COLO668 (cell line): ENCODE measurements at regions not wholly inside any gene's neighbourhood (a gene's known extent, or its start where the extent isn't known, plus 50 kb on each side); places are given as distances from the start of the nearest gene placed in this dataset.

Experiments used
- DNase-seq: peaks from one replicate; lab custom pipeline; 2025; ENCODE audit not compliant: unreplicated experiment; lab: John Stamatoyannopoulos, UW

DNA sequence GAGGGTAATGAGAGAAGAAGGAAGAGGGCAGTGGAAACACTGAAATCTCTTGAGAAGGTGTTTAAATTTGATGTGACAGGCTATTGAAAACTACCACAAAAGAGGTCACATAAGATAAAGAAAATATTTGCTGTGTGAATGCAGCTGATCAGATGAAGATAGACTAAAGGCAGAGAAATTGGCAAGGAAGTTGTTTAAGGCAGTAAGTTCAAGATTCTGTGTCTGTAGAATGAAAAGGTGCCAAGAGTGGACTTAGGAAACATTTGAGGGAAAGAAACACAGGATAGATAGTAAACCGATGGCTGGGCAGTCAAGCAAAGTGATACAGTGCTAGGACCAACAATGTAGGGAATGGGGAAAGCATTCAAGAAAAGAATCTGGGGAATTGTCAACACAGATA lies 332.3 kb upstream of the MARCKS start:
- no peak for DNase-seq

DNA sequence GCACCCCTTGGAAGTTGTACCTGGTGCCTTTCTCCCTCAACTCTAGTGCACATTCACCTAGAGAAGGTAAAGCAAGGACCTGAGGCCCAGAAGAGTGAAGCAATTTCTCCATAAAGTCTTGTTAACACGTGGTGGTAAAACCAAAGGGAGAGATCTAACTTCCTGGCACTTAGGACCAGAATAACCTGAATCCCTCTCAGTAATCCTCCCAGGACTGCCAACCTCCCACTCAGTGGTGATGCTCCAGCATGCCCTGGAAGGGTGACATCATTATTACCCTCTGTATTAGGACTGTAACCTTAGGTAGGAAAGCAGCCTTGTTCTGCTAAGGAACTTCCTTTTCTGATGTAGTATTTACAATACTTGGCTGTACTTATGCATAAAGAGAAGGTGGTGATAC lies 330.6 kb upstream of the MARCKS start:
- DNase-seq = no peak

DNA sequence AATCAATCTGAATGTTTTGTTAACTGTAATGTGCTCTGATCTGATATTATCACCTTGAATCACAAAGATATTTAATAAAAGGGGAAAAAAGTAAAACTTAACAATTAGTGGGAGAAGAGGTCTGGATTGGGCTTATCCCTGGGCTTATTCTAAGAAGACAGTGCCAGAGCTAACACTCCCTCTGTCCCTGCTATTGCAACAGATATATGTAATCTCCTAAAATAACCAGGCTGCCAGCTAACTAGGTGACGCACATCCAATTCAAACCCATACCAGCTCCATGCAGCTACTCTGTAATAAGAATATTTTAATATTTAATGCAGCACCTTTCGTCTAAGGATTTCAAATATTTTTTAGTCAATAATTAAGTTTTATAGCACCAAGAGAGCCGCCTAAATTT lies 330.1 kb upstream of the MARCKS start:
- DNase-seq = no peak

DNA sequence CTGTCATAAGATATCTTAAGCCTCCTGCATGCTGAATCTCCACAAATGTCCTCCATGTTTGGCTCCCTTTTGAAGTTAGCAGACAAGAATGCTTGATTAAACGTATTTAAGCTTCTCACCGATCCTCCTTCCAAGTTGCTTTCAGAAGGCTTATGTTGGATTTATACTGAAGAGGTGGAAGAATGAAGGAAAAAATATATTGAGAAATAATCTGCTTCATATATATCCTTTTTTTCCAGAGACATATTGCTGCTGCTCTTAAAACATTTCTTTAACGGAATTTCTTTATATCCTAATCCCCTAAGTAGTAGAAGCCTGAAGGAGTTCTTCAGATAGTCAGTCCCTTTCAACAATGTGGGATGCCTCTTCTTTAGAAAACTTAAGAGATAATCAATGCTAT lies 329.0 kb upstream of the MARCKS start:
- DNase-seq = no peak

DNA sequence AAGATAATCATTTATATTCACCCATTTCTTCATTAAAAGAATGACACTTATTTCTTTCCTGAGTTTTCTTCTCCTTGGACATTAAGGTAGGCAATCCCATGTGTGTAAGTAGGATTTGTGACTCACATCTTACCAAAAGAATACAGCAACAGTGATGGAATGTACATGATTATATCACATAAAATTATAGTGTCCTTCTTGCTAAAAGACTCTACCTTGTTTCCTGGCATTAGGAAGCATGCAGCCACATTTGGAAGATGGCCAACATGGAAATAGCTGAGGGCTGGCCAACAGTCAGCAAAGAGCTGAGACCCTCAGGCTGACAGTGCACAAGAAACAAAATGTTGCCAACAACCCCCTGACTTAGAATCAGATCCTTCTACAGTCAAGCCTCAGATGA lies 327.9 kb upstream of the MARCKS start:
- no peak for DNase-seq

DNA sequence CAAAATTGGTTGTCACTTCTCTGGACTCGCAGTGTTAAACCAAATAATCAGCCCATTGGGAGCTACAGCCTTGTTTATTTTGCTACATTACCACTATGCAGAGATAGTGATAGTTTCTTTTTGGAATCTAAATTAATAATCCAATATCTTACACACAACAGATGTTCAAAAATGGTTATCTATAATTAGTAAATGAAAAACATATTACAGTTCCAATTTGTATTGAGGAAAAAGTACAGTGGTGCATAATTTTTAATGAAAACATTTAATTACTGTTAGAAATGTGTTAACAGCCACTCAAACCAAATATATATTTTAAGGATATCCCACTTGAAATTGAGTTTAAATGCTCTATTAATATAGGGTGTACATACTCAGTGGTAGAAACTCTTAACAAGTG lies 327.3 kb upstream of the MARCKS start:
- DNase-seq = no peak

DNA sequence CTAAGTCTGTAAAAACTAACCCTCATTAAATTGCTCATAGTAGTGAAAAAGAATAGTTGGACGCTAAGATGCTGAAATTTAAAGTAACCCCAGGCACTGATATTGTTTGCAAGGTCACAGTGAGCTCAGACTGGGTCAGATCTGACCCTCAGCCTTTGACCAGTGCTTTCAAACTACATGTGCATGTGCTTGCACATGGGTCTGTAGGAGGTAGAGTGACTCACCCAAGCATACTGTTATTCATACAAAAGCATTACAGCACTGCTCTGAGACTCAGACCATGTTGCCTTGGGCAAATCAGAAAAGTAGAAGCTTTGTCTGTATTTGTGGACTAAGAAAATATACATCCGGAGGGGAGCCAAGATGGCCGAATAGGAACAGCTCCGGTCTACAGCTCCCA lies 326.4 kb upstream of the MARCKS start:
- DNase-seq = no peak

DNA sequence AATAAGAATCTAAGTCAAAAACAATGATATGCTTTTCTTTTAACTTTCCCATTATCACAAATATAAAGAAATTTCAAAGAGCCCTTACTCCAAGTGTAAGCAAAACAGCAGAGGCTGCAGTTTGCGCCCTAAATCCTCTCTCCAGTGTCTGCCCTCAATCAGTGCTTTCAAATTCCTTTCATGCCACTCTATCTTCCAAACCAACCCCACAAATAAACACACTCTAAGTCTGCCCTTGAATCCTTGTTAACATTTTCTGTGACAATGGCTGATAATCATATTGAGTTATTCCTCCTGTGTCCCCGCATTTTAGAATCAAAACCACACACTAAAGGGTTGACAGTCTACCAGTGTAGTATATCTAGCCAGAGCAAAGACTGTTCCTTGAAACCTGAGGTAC lies 317.9 kb upstream of the MARCKS start:
- no peak for DNase-seq

DNA sequence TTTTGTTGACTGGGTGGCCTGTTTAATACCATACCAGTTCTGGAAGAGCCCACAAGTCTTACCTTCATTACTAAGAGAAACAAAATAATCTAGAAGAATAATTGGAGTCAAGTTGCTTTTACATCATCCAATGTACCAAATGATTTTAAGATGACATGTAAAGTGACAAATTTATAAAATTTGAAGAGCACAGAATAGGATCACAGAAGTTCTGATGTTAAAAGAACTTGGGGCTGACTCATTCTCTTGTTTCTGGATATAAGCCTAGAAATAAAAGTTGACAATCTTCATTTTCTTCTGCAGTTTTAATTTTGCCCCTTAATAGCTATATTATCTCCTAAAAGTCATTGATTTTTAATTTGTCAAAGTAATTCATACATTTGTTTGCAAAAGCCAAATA lies 317.5 kb upstream of the MARCKS start:
- no peak for DNase-seq

DNA sequence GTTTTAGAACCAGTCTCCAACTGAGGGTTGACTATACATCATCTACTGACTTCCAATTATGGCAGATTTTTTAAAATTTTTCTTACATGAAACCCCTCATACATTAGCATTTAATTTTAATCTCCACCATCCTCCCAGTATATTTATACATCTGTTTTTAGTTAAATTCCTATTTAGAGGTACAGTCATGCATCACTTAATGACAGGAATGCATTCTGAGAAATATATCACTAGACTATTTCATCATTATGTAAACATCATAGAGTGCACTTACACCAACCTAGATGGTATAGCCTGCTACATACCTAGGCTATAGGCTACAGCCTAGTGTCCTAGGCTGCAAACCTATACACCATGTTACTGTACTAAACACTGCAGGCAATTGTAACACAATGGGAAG lies 316.7 kb upstream of the MARCKS start:
- no peak for DNase-seq

DNA sequence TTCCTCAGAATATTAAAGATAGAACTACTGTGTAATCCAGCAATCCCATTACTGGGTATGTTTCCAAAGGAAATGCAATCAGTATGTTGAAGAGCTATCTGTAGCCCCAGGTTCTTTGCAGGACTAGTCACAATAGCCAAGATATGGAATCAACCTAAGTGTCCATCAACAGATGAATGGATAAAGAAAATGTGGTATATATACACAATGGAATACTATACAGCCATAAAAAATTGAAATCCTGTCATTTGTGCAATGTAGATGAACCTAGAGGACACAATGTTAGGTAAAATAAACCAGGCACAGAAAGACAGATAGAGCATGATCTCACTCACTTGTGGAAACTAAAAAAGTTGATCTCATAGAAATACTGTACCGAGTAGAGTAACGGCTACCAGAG lies 306.0 kb upstream of the MARCKS start:
- no peak for DNase-seq

DNA sequence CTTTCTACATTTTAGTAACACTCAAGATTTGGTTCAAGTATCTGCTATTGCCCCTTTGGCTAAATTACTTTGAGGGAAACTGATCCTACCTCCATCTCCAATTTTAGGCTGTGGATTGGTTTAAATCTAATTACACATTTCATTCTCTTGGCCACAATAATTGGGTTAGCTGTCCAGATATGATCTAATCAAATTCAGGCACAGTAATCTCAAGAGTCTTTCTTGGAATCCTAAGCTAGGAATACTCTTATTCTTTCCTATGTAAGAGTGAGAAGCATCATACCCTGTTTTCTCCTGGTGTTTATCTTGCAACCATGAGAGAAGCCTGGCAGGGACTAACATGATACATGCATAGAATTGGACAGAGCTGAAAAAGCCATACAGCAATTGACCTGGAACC lies 300.4 kb upstream of the MARCKS start:
- no peak for DNase-seq

DNA sequence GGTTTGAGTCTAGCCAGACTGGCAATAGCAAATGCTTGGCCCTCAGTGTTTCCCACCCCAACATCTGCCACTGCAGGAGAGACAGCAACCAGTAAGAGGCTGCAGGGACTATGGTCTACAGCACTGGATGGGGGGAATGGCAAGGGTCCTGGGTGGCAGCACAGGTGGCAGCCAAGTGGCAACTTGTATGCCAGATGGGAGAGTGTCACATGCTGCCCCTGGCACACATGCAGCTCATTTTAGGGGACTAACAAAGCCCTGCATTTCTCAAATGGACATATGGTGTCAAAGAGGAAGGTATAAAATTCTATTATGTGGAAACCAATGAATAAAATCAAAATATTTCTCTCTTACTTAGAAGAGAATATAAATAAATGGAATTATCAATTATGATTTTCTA lies 298.7 kb upstream of the MARCKS start:
- no peak for DNase-seq

DNA sequence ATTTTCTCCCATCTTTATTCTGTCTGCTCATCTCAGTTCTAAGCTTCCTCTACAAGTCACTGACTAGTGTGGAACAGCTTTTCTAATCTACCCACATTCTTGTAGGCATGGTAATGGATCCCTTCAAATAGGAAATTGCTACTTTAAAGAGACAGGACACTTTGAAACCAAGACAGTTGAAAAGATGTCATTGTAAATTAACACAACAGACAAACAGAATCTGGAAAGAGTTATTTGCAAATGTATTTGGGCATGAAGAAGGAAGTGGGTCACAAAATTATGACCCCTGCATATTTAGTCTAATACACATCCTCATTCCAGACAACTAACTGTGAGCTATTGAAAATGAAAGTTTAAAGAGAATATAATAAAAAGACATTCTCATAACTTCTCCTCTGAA lies 298.2 kb upstream of the MARCKS start:
- DNase-seq = no peak

DNA sequence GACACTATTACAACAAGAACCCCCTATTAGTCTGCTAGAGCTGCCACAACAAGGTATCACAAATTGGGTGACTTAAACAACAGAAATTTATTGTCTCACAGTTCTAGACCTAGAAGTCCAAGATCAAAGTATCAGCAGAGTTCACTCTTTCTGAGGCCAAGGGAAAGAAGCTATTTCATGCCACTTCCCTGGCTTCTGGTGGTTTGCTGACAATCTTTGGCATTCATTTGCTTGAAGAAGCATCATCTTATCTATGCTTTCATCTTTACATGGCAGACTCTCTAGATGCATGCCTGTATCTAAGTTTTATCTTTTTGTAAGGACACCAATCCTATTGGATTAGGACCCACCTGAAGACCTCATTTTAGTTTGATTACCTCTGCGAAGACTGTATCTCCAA lies 296.8 kb upstream of the MARCKS start:
- no peak for DNase-seq

DNA sequence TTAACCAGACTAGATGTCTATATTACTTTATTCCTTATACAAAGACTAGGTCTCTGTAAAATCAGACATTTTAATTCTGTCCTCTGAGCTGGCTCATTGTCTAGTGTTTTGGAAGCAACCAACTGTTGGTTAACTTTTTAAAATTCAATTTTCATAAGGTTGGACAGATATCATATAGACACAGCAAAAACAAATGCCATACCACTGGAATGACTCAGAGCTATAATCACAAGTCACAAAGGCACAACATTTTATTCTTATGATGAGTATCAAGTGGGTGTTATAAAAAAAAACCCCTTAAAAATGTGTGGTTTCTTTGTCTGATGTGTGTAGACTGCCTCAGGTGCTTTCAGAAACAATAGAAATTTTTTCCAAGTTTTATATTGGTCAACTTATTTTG lies 296.2 kb upstream of the MARCKS start:
- no peak for DNase-seq

DNA sequence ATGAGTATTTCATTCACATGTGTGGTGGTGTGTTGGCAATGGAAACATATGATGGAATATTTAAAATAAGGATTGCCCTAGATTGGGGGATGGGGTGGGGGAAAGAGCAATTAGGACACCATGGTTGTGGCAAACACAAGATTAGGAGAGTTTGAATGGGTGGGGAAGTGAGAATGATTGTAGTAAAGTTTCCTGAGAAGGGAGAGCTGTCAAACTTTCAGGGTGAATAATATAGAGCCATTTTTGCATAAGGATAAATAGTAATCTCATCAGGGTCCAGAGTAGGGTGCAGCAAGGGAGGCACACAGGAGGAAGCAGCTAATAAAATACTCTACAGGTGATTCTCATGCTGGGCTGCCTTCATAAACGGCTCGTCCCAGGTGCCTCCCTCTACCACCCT lies 294.9 kb upstream of the MARCKS start:
- DNase-seq = no peak

DNA sequence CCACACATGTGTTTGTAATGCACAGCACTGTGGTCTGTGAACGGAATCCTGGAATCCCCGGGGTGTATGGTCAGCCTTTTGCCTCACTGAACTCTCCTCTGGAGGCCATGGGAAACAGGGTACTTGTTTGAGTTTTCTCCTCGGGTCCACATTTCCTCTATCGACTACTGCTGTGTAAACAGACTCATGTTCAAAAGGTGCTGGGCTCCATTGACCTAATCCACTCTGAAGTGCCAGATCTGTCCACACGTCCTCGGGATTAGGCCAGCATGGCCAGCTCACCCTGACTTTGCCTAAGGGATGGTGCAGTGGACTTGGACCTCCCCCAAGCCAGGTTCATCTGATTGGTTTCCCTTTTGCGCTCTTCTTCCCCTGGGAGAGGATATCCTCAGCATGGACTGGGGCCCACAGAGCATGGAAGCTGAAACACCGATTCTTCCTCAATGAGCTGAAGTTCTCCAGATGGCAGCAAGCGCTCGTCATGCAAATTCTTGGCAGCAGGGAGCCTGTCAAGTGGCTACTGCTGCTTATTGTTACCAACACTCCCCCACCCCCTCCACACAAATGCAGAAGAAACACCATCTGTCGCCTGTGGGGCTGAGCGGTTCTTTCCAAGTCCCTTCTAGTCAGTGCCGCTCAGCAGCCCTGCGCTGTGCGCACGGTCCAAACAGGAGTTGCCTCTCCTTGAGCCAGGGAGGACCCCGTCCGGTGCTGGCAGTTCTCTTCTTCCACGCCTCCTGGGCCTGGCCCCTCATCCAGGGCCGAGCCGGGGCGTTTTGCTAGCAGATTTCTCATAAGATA lies 292.6 kb upstream of the MARCKS start:
- peak; percentile 84 for DNase-seq

DNA sequence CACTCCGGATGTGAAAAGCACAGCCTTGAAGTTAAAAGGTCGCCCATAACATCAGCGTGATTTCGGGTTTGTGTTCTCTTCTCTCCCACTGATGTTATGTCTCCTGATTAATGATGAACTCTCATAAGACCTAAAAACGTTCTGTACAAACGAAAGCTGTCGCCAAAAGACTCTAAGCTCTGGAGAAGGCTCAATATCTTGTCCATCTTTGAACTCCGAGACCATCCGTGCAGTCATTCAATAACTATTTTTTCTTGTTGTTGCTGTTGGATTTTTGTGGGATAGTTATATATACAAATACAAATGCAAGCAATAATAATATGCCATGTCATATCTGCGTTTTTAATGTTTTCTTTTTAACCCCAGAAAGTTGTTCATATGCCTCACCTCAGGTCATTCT lies 291.8 kb upstream of the MARCKS start:
- DNase-seq = no peak

DNA sequence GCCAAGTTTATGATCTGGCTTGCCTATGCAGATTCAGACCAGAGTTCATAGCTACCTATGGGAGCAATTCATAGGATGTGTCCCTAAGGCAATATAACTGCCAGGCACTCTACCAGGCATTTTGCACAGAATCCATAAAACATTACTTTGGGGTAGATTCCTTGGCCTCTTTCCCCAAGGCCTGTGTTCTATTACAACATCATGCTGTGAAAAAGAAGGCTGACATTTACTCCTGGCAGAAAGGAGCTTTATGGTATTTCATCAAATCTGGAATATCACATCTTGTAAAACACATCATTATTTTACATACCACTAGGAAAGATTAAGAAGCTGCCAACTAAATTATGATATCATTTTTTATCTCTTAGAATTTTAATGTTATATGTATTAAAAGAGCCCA lies 287.0 kb upstream of the MARCKS start:
- no peak for DNase-seq

DNA sequence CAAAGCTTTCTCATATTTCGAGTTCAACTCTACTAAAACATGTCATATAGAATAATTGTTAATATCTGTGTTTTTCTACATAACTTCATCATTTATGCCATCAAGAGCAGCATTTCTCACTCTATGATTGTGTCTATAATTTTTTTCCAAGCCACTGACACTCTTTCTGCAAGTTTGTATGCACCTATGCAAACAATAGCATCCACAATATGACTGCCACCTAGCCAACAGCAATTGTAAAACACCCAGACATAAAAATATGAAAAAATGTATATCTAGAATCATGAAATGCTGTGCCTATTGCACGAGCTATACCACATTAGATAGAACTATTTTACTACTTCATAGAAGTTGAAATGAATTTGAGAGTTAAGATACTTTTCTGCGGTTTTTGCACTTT lies 286.5 kb upstream of the MARCKS start:
- DNase-seq = no peak

DNA sequence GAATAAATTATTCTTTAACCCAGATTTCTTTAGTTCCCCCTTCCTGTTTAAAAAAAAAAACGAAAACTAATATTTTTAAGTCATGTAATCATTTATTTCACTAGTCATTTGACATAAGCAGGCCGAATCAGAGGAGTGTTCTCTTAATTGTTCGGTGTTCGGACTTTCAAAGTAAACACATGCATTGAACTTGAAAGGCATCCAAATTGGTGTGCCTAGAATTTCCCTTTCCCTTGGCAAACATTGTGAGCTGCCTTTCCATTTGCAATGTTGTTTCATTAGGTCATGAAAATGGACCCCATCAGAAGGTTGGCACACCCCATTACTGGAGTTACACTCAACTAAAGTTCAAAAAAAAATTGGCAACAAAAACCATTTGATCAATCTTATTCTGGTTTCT lies 283.0 kb upstream of the MARCKS start:
- DNase-seq = no peak

DNA sequence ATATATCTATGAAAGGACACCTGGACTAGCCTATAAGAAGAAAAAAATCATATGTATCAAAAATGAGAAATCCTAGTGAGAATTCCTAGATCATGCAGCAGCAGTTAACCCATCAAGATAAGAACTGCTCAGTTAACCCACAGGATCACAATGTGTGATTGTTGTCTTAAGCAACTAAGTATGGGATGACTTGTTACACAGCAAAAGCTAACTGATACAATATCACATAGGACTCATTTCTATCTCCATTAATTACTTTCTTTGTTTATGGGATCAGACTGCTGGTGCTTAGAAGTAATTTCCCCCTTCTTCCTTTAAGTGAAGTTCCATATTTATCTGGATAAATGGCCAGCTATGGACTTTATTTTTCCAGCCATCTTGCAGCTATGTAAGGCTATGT lies 280.8 kb upstream of the MARCKS start:
- no peak for DNase-seq

DNA sequence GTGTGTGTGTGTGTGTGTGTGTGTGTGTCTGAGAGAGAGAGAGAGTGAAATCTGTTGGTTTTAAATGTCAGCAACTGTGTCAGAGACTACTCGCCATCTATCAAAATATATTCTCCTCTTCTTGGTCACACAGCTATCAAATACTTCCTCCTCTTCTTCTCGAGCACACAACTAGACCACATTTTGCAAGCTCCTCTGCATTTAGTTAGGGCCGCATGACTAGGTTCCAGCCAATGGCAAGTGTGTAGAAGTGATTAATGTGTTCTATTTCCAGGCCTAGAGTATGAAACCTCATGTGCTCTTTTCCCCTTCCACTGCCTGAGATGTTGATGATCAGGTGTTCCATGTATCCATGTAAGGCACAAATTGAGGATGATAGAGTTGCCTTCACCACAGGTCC lies 278.5 kb upstream of the MARCKS start:
- DNase-seq = no peak
